ENCODE measurements at regions not wholly inside any gene's neighbourhood (a gene's known extent, or its start where the extent isn't known, plus 50 kb on each side); places are given as distances from the start of the nearest gene placed in this dataset.
"Not testable (repeated sequence)": the region's sequence is repeated elsewhere in the genome, so short reads cannot be mapped to it uniquely, and the experiment has no call there.

GRCh38 chr1:96525657-96526557, 195.7 kb upstream of the PTBP2 start:
- DNase-seq = no peak

GRCh38 chr1:96528672-96529071, 192.9 kb upstream of the PTBP2 start:
- not testable (repeated sequence) for DNase-seq

GRCh38 chr1:96533820-96534219, 187.8 kb upstream of the PTBP2 start:
- DNase-seq = no peak

GRCh38 chr1:96536581-96536980, 185.0 kb upstream of the PTBP2 start:
- DNase-seq = no peak

GRCh38 chr1:96538111-96538641, 183.4 kb upstream of the PTBP2 start:
- DNase-seq = no peak

GRCh38 chr1:96538883-96539282, 182.7 kb upstream of the PTBP2 start:
- no peak for DNase-seq

GRCh38 chr1:96541491-96541890, 180.1 kb upstream of the PTBP2 start:
- no peak for DNase-seq

- DNase-seq = no peak
These were observed 177.3 kb upstream of the PTBP2 start for GRCh38 chr1:96544051-96544830.

- DNase-seq = no peak
These were observed 176.8 kb upstream of the PTBP2 start for GRCh38 chr1:96544831-96545221.

- no peak for DNase-seq
These were observed 175.5 kb upstream of the PTBP2 start for GRCh38 chr1:96545935-96546656.

GRCh38 chr1:96550061-96550460, 171.5 kb upstream of the PTBP2 start:
- DNase-seq = no peak

- no peak for DNase-seq
These were observed 169.1 kb upstream of the PTBP2 start for GRCh38 chr1:96552451-96552850.

GRCh38 chr1:96553811-96554210, 167.8 kb upstream of the PTBP2 start:
- no peak for DNase-seq

- no peak for DNase-seq
These were observed 167.2 kb upstream of the PTBP2 start for GRCh38 chr1:96554364-96554763.

- DNase-seq = no peak
These were observed 164.2 kb upstream of the PTBP2 start for GRCh38 chr1:96557336-96557735.

GRCh38 chr1:96558635-96559034, 162.9 kb upstream of the PTBP2 start:
- DNase-seq = no peak

GRCh38 chr1:96559181-96559580, 162.4 kb upstream of the PTBP2 start:
- no peak for DNase-seq

GRCh38 chr1:96559707-96560596, 161.6 kb upstream of the PTBP2 start:
- DNase-seq = no peak

GRCh38 chr1:96562094-96562493, 159.5 kb upstream of the PTBP2 start:
- no peak for DNase-seq

- not testable (repeated sequence) for DNase-seq
These were observed 157.2 kb upstream of the PTBP2 start for GRCh38 chr1:96564401-96564800.

GRCh38 chr1:96565546-96565945, 156.0 kb upstream of the PTBP2 start:
- DNase-seq = no peak

GRCh38 chr1:96568639-96569038, 152.9 kb upstream of the PTBP2 start:
- DNase-seq = no peak

Measured in NCI-H1105 (cell line).